HL-60 (cell line): ENCODE measurements at regions not wholly inside any gene's neighbourhood (a gene's known extent, or its start where the extent isn't known, plus 50 kb on each side); places are given as distances from the start of the nearest gene placed in this dataset.

Source experiments
- CTCF ChIP-seq: IDR thresholded peaks from one replicate; pipeline ENCODE4 v1.5.1; 2011; ENCODE audit warnings: low read length, control low read depth, inconsistent platforms; ENCODE audit not compliant: insufficient read depth
- POLR2AphosphoS5 ChIP-seq: IDR thresholded peaks from 2 replicates; pipeline ENCODE4 v1.6.1; 2012; ENCODE audit warnings: low read depth
- REST ChIP-seq: IDR thresholded peaks from 2 replicates; pipeline ENCODE4 v1.6.1; 2012; ENCODE audit warnings: low read depth; ENCODE audit not compliant: insufficient replicate concordance

GRCh38 chr5:2576823-2577222, 174.7 kb downstream of the IRX2 start:
- TF ChIP-seq CTCF = no peak
- no peak for TF ChIP-seq REST
- TF ChIP-seq POLR2AphosphoS5 = no peak
